T-helper 17 cell (primary cell): ENCODE measurements at regions not wholly inside any gene's neighbourhood (a gene's known extent, or its start where the extent isn't known, plus 50 kb on each side); places are given as distances from the start of the nearest gene placed in this dataset.
A peak's percentile ranks its signal among the peaks of the same experiment; 100 is the strongest.
"Not testable (repeated sequence)": the region's sequence is repeated elsewhere in the genome, so short reads cannot be mapped to it uniquely, and the experiment has no call there.

Experiments
- ATAC-seq: fragments of 150-1000 bp; cut with Tn5 transposase; 2 replicates; pipeline ENCODE4 v1.10.0; 2021; ENCODE audit warnings: mild to moderate bottlenecking, moderate library complexity
- DNase-seq, 3 donors: peaks; one replicate each; pipeline versions ENCODE4 v3.0.0 to v3.0.0-alpha.2; 2020 to 2021
- H3K9me3 ChIP-seq: one replicate; pipeline ENCODE4 v1.7.0; 2013; ENCODE audit warnings: low read length, mild to moderate bottlenecking; ENCODE audit not compliant: control insufficient read depth, poor library complexity, severe bottlenecking
- H3K27ac Mint-ChIP-seq: one replicate; pipeline ENCODE4 v1.8.0; 2022; ENCODE audit warnings: mild to moderate bottlenecking, moderate library complexity, mixed read lengths
- H3K27me3 Mint-ChIP-seq: one replicate; pipeline ENCODE4 v1.8.0; 2022; ENCODE audit warnings: mixed read lengths
- H3K36me3 Mint-ChIP-seq: one replicate; pipeline ENCODE4 v1.8.0; 2022; ENCODE audit warnings: low read depth, mixed read lengths
- H3K4me1 Mint-ChIP-seq: one replicate; pipeline ENCODE4 v1.8.0; 2022; ENCODE audit warnings: mild to moderate bottlenecking, mixed read lengths
- H3K4me3 Mint-ChIP-seq: one replicate; pipeline ENCODE4 v1.8.0; 2022; ENCODE audit warnings: mild to moderate bottlenecking, moderate library complexity, mixed read lengths

DNA sequence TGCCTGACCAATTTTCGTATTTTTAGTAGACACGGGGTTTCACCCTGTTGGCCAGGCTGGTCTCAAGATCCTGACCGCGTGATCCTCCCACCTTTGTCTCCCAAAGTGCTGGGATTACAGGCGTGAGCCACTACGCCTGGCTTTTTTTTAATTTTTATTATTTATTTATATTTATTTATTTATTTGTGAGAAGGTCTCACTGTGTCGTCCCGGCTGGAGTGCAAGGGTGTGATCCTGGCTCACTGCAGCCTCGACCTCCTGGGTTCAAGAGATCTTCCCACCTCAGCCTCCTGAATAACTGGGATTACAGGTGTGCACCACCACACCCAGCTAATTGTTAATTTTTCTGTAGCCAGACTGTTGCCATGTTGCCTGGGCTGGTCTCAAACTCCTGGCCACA, 141.1 kb downstream of the CRLF2 start:
- H3K9me3 ChIP-seq: no peaks in the 10 kb centered on the region
- DNase-seq (no peak), ATAC-seq (no peak)
- H3K4me3 Mint-ChIP-seq: no peak overlapping the region
- H3K36me3 Mint-ChIP-seq: peaks cover 2% of the 10 kb centered on the region
- H3K4me1 Mint-ChIP-seq: no peaks in the 10 kb centered on the region
- H3K27ac Mint-ChIP-seq: peak overlapping the region; percentile 32
- H3K27me3 Mint-ChIP-seq: no peaks in the 10 kb centered on the region

DNA sequence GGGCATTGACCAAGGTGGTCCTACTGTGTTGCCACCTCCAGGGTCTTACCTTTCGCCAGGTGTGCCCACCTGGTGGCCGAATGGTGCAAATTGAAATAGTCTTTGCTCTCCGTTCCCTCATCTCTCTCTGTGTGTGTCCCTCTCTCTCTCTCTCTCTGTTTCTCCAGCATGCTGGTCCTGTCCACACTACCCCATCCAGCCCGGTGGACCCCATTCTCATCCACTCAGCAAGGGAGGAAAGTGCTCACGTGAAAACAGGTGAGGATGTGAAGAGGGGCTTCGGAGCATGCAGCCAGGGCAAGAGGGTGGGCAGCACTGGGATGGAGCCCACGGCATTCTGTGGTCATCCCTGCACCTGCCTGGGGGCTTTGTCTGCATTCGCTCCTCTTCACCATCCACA, 150.1 kb downstream of the CRLF2 start:
- no peaks in the 10 kb centered on the region for H3K4me1 Mint-ChIP-seq
- H3K4me3 Mint-ChIP-seq: no peak overlapping the region
- DNase-seq (no peak), ATAC-seq (no peak)
- H3K27me3 Mint-ChIP-seq: no peaks in the 10 kb centered on the region
- no peak overlapping the region for H3K27ac Mint-ChIP-seq
- no peaks in the 10 kb centered on the region for H3K36me3 Mint-ChIP-seq
- no peaks in the 10 kb centered on the region for H3K9me3 ChIP-seq

- no peak overlapping the region for H3K27ac Mint-ChIP-seq
- no peak overlapping the region for H3K4me3 Mint-ChIP-seq
- H3K36me3 Mint-ChIP-seq: no peaks in the 10 kb centered on the region
- ATAC-seq (no peak), DNase-seq (no peak)
- H3K9me3 ChIP-seq: no peaks in the 10 kb centered on the region
- no peaks in the 10 kb centered on the region for H3K4me1 Mint-ChIP-seq
- no peaks in the 10 kb centered on the region for H3K27me3 Mint-ChIP-seq
Observed at GRCh38 chrX:1060562-1060960, 151.9 kb downstream of the CRLF2 start.

- no peaks in the 10 kb centered on the region for H3K4me1 Mint-ChIP-seq
- no peak overlapping the region for H3K27ac Mint-ChIP-seq
- ATAC-seq: no peak
- no peak overlapping the region for H3K4me3 Mint-ChIP-seq
- H3K9me3 ChIP-seq: no peaks in the 10 kb centered on the region
- H3K36me3 Mint-ChIP-seq: no peaks in the 10 kb centered on the region
- no peaks in the 10 kb centered on the region for H3K27me3 Mint-ChIP-seq
- DNase-seq: no peak
Observed at GRCh38 chrX:1059576-1060561, 152.6 kb downstream of the CRLF2 start.

DNA sequence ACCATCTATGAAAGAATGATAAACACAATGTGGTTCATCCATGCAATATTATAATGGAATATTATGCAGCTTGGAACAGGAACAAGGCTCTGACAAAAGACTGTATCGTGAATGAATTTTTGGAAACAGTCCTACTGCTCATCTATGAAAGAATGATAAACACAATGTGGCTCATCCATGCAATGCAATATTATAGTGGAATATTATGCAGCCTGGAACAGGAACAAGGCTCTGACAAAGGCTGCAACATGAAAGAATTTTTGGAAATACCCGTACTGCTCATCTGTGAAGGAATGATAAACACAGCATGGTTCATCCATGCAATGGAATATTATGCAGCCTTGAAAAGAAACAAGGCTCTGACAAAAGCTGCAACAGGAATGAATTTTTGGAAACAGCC, 158.8 kb downstream of the CRLF2 start:
- not testable (repeated sequence) for H3K27ac Mint-ChIP-seq, ATAC-seq, H3K9me3 ChIP-seq, H3K27me3 Mint-ChIP-seq, H3K4me3 Mint-ChIP-seq, H3K4me1 Mint-ChIP-seq, DNase-seq, H3K36me3 Mint-ChIP-seq

GRCh38 chrX:1053072-1053471, 159.4 kb downstream of the CRLF2 start:
- DNase-seq (no peak), ATAC-seq (no peak)
- peaks cover 7% of the 10 kb centered on the region for H3K9me3 ChIP-seq
- Mint-ChIP-seq H3K4me3 (no peak overlapping the region), H3K27ac (no peak overlapping the region), H3K4me1 (no peaks in the 10 kb centered on the region), H3K36me3 (no peaks in the 10 kb centered on the region), H3K27me3 (no peaks in the 10 kb centered on the region)

GRCh38 chrX:1052021-1052420, 160.4 kb downstream of the CRLF2 start:
- peaks cover 7% of the 10 kb centered on the region for H3K9me3 ChIP-seq
- Mint-ChIP-seq H3K27me3 (no peaks in the 10 kb centered on the region), H3K4me1 (no peaks in the 10 kb centered on the region), H3K27ac (no peak overlapping the region), H3K4me3 (no peak overlapping the region), H3K36me3 (no peaks in the 10 kb centered on the region)
- DNase-seq: no peak
- ATAC-seq: no peak

DNA sequence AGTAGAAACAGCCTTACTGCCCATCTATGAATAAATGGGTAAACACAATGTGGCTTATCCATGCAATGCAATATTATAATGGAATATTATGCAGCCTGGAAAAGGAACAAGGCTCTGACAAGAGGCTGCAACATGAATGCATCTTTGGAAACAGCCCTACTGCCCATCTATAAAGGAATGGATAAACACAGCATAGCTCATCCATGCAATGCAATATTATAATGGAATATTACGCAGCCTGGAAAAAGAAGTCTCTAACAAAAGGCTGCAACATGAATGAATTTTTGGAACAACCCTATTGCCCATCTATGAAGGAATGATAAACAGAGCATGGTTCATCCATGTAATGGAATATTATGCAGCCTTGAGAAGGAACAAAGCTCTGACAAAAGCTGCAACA, 161.0 kb downstream of the CRLF2 start:
- H3K4me1 Mint-ChIP-seq: no peaks in the 10 kb centered on the region
- peaks cover 7% of the 10 kb centered on the region for H3K9me3 ChIP-seq
- no peaks in the 10 kb centered on the region for H3K36me3 Mint-ChIP-seq
- H3K27me3 Mint-ChIP-seq: no peaks in the 10 kb centered on the region
- ATAC-seq: no peak
- no peak overlapping the region for H3K27ac Mint-ChIP-seq
- H3K4me3 Mint-ChIP-seq: no peak overlapping the region
- no peak for DNase-seq

GRCh38 chrX:1045680-1046314, 166.7 kb downstream of the CRLF2 start:
- no peaks in the 10 kb centered on the region for H3K36me3 Mint-ChIP-seq
- no peaks in the 10 kb centered on the region for H3K9me3 ChIP-seq
- H3K4me3 Mint-ChIP-seq: no peak overlapping the region
- no peaks in the 10 kb centered on the region for H3K4me1 Mint-ChIP-seq
- no peak overlapping the region for H3K27ac Mint-ChIP-seq
- H3K27me3 Mint-ChIP-seq: no peaks in the 10 kb centered on the region
- DNase-seq: no peak
- no peak for ATAC-seq

- Mint-ChIP-seq H3K27me3 (no peaks in the 10 kb centered on the region), H3K36me3 (no peaks in the 10 kb centered on the region), H3K4me3 (no peak overlapping the region), H3K4me1 (no peaks in the 10 kb centered on the region), H3K27ac (no peak overlapping the region)
- DNase-seq (no peak), ATAC-seq (no peak)
- no peaks in the 10 kb centered on the region for H3K9me3 ChIP-seq
Observed at GRCh38 chrX:1041091-1041490, 171.4 kb downstream of the CRLF2 start.

- not testable (repeated sequence) for H3K36me3 Mint-ChIP-seq, H3K4me1 Mint-ChIP-seq, H3K27me3 Mint-ChIP-seq, H3K4me3 Mint-ChIP-seq, H3K9me3 ChIP-seq, ATAC-seq, DNase-seq, H3K27ac Mint-ChIP-seq
Observed at GRCh38 chrX:1035931-1036330, 176.5 kb downstream of the CRLF2 start.

DNA sequence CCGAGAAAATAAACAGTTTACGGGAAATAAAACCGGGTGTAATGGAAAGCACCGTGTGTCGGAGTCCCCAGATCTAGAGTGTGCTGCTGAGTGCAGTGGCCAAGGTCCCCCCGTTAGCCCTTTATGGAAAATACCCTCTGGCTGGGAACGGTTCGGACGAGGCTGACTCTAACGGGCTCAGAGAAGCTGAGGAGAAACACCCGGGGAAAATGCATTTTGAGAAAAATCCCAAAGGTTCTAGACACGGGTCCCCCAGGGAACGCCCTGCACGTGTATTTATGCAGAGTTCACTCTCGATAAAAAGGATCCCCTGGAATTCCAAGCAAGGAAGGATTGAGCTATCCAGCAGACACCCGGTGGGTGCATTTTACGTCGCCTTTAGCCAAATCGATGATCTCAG, 177.2 kb downstream of the CRLF2 start:
- no peaks in the 10 kb centered on the region for H3K9me3 ChIP-seq
- ATAC-seq: no peak
- Mint-ChIP-seq H3K4me1 (no peaks in the 10 kb centered on the region), H3K27ac (no peak overlapping the region), H3K27me3 (no peaks in the 10 kb centered on the region), H3K4me3 (no peak overlapping the region), H3K36me3 (no peaks in the 10 kb centered on the region)
- no peak for DNase-seq

- H3K4me3 Mint-ChIP-seq: no peak overlapping the region
- H3K36me3 Mint-ChIP-seq: no peaks in the 10 kb centered on the region
- no peak for ATAC-seq
- H3K9me3 ChIP-seq: no peaks in the 10 kb centered on the region
- no peak overlapping the region for H3K27ac Mint-ChIP-seq
- no peak for DNase-seq
- H3K4me1 Mint-ChIP-seq: no peaks in the 10 kb centered on the region
- no peaks in the 10 kb centered on the region for H3K27me3 Mint-ChIP-seq
Observed at GRCh38 chrX:1034717-1035116, 177.7 kb downstream of the CRLF2 start.
